ENCODE measurements at regions not wholly inside any gene's neighbourhood (a gene's known extent, or its start where the extent isn't known, plus 50 kb on each side); places are given as distances from the start of the nearest gene placed in this dataset.

GRCh38 chr13:24056616-24057137 lies 103.8 kb upstream of the SPATA13 start:
- POLR2A ChIA-PET: no interaction called here

GRCh38 chr13:24060993-24061392 lies 99.5 kb upstream of the SPATA13 start:
- ChIA-PET CTCF (interaction anchor here (7.5 kb wide), 1 partner anchor 8 kb away, joined by 54 read pairs; no protein-coding TSS in a partner anchor), POLR2A (no interaction called here)
- no peak for DNase-seq (ENCODE audit: low read depth)
- no peak for TF ChIP-seq CTCF (IDR thresholded peaks at IDR 0.05; ENCODE audit: insufficient read depth, low read depth, low read length)
- H3K27me3 ChIP-seq (ENCODE audit: control insufficient read depth, insufficient read depth, low read length): no peaks in the 10 kb centered on the region
- H3K36me3 ChIP-seq (ENCODE audit: control insufficient read depth, insufficient read depth, low read length): no peaks in the 10 kb centered on the region
- no peak overlapping the region for H3K4me3 ChIP-seq (ENCODE audit: low read depth, low read length)

More at GRCh38 chr13:24056616-24057137, 103.8 kb upstream of the SPATA13 start:
- CTCF ChIA-PET: interaction anchor here (1.2 kb wide), 1 partner anchor 178 kb away, joined by 3 read pairs; no protein-coding TSS in a partner anchor
- no peaks in the 10 kb centered on the region for H3K36me3 ChIP-seq (ENCODE audit: control insufficient read depth, insufficient read depth, low read length)
- no peak for TF ChIP-seq CTCF (IDR thresholded peaks at IDR 0.05; ENCODE audit: insufficient read depth, low read depth, low read length)
- no peaks in the 10 kb centered on the region for H3K27me3 ChIP-seq (ENCODE audit: control insufficient read depth, insufficient read depth, low read length)
- DNase-seq (ENCODE audit: low read depth): no peak
- no peak overlapping the region for H3K4me3 ChIP-seq (ENCODE audit: low read depth, low read length)

GRCh38 chr13:24063281-24063877 lies 97.1 kb upstream of the SPATA13 start:
- ChIA-PET POLR2A (no interaction called here), CTCF (interaction anchor here (7.5 kb wide), 1 partner anchor 10 kb away, joined by 54 read pairs; no protein-coding TSS in a partner anchor)
- H3K4me3 ChIP-seq (ENCODE audit: low read depth, low read length): no peak overlapping the region
- H3K27me3 ChIP-seq (ENCODE audit: control insufficient read depth, insufficient read depth, low read length): no peaks in the 10 kb centered on the region
- no peak for DNase-seq (ENCODE audit: low read depth)
- H3K36me3 ChIP-seq (ENCODE audit: control insufficient read depth, insufficient read depth, low read length): no peaks in the 10 kb centered on the region
- TF ChIP-seq CTCF (IDR thresholded peaks at IDR 0.05; ENCODE audit: insufficient read depth, low read depth, low read length): no peak

- no peak overlapping the region for H3K4me3 ChIP-seq (ENCODE audit: low read depth, low read length)
- no peak for DNase-seq (ENCODE audit: low read depth)
- ChIA-PET CTCF (interaction anchor here (7.5 kb wide), 1 partner anchor 11 kb away, joined by 54 read pairs; no protein-coding TSS in a partner anchor), POLR2A (no interaction called here)
- no peak for TF ChIP-seq CTCF (IDR thresholded peaks at IDR 0.05; ENCODE audit: insufficient read depth, low read depth, low read length)
- no peaks in the 10 kb centered on the region for H3K36me3 ChIP-seq (ENCODE audit: control insufficient read depth, insufficient read depth, low read length)
- H3K27me3 ChIP-seq (ENCODE audit: control insufficient read depth, insufficient read depth, low read length): no peaks in the 10 kb centered on the region
Observed at GRCh38 chr13:24064371-24064770, 96.1 kb upstream of the SPATA13 start.

- ChIA-PET CTCF (interaction anchor here (7.5 kb wide), 1 partner anchor 12 kb away, joined by 54 read pairs; no protein-coding TSS in a partner anchor), POLR2A (no interaction called here)
- no peak for DNase-seq (ENCODE audit: low read depth)
- Histone ChIP-seq H3K36me3 (ENCODE audit: control insufficient read depth, insufficient read depth, low read length) (no peaks in the 10 kb centered on the region), H3K4me3 (ENCODE audit: low read depth, low read length) (no peak overlapping the region), H3K27me3 (ENCODE audit: control insufficient read depth, insufficient read depth, low read length) (no peaks in the 10 kb centered on the region)
- no peak for TF ChIP-seq CTCF (IDR thresholded peaks at IDR 0.05; ENCODE audit: insufficient read depth, low read depth, low read length)
Observed at GRCh38 chr13:24065176-24065575, 95.3 kb upstream of the SPATA13 start.

Measured in BJ (cell line).